DMS114 treated with DMSO at 0.1 percent for 48 hours (cell line): ENCODE measurements at regions not wholly inside any gene's neighbourhood (a gene's known extent, or its start where the extent isn't known, plus 50 kb on each side); places are given as distances from the start of the nearest gene placed in this dataset.

Source experiments
- DNase-seq: peaks from one replicate; lab custom pipeline; 2025; ENCODE audit not compliant: unreplicated experiment; lab: John Stamatoyannopoulos, UW

DNA sequence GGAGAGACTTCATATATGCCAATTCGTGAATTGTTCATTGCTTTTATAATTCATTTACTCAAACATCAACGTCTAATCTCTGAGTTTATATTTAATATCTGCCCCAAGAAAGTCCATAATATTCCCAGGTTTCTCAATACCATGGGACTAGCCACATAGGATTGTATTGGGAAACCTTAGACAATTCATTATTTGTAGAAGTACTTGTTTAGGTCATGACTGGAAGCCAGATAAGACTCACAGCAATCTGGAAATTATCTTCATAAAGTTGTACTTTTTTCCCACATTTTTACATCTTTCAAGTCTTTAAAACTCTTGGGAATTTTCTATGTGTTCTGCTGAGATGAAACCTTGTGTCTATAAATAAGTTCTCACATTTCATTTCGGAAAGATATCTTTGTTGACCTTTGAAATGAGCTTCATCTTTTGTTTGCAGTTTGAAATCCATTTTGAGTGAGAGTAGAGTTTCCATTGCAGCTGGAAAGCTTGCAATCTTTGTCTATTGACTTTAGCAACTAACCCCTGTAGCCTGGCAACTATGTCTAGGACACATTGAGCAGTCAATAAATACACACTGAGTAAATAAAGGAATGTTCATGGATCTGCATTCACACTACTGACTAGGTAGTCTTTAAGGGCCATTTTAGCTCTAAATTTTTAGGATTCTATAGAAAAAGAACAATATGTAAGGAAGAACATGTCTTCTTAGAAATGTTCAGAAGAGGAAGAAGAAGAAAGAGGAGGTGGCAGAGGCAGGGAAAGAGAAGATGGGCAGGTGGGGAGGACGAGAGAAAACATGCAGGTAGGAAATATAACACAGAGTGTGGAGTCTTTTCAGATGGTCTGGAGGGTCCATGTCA lies 154.4 kb downstream of the LRIG3 start:
- no peak for DNase-seq

DNA sequence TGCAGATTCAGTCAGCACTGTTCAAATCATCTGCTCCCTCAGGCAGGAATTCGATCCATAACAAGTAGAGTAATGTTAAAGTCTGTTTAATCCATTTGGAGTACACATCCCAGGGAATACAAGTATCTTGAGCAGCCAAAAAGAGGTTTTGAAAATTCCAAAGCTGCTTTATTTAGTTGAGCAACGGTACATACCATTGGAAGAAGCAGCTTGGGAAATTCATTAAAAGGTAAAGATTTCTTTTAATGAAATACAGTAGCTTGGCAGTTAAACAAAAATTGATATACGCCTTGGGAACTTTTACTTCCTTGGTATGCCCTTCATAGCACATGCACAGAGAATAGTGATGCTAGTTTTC lies 153.8 kb downstream of the LRIG3 start:
- no peak for DNase-seq

DNA sequence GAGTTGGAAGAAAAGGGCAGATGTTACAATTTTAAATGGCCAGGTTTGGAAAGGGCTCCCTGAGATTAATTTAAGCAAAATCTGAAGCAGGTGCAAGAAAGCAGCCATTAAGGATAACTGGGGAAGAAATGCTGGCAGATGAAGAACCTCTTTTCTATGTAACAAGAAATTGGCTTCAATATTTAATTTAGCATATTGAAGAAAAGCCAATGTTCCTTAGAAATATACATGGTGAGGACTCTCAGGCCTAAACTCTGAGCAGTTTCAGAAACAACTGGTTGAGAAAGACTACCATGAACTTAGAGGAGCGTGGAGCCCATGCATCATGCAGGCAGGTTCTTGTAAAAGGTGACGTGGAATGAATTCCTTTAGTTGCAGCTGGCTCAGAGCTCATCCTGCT lies 152.8 kb downstream of the LRIG3 start:
- no peak for DNase-seq

DNA sequence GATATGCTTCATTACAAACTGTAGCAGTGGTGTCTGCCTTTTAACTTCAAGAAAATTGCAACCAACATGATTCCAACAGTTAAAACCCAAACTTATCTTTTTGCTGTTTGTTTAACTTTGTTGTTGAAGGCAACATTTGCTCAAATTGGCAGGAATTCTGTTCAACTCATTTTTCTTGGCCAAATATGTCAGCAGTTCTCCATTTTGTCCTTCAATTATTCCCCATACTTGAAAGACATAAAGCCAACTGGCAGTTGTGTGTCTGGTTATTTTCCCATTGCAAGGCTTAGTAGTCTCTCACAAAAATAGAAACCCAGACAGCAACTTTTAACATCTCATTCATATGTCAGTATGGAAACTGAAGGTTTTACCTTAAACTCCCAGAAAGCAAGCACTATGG lies 146.3 kb downstream of the LRIG3 start:
- no peak for DNase-seq

DNA sequence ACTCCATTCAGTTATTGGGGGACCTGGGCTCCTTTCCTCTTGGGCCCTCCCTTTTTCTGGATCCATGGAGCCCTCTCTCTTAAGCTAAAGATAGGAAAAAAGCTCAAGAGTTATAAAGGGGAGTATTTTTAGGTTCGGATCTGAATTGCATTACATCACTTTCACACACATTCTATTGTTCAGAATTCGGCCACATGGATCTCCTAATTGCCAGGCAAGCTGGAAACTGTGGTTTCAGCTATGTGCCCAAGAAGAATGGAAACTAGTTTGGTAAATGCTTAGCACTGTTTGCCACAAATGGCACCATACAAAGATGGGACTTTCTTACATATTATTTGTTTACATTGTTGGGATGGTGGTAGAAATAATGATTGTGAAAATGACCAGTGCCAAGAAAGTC lies 145.6 kb downstream of the LRIG3 start:
- no peak for DNase-seq

DNA sequence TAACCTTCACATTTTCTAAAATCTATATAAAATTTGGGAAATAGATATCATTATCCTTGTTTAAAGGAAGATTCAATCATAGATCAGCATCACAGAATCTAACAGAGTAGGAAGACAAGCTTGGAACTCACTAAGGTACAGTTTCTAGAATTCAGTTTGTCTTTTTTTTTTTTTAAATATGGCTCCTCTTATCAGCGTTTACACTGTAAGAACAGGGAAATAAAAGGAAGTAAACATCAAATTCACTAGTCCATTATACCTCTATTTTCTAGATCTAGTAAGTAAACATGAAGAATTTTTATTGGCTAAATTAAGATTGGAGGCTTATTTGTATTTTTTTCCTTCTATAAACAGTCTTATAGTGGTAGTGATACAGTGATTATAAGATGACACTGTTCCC lies 144.9 kb downstream of the LRIG3 start:
- no peak for DNase-seq

DNA sequence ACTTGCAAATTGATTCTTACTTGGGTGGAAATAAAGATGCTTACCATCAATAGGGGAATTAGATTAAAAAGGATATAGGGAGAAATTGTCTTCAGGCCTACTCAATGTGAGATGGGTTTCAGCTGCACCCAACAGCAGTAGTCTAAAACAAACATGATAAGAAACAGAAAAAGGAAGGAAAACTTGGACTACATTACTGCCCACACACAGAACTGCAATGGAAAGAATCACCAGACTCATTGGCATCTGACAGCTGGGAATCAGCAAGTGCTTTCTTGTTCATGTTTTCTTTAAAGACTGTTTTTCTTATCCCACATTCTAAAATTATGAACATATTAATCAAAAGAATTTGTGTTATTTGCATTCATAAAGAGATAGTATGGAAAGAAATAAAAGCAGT lies 144.2 kb downstream of the LRIG3 start:
- no peak for DNase-seq

DNA sequence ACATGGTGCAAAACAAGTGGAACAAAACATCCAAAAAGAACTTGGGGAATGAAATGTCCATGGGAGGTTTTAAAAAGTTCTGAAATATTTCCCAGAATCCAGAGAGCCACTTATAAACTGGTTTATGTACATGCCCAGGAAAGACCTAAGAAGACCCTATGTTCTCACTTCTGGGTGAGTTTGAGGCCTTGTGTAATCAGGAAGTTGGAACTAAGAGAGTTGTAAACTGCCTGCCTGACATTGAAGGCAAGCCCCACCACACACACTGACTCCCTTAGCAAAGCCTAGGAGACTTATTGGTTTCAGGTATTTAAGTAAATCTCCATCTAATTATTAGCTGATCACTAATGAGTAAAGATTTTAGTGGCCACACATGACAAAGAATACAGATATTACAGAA lies 142.5 kb downstream of the LRIG3 start:
- no peak for DNase-seq

DNA sequence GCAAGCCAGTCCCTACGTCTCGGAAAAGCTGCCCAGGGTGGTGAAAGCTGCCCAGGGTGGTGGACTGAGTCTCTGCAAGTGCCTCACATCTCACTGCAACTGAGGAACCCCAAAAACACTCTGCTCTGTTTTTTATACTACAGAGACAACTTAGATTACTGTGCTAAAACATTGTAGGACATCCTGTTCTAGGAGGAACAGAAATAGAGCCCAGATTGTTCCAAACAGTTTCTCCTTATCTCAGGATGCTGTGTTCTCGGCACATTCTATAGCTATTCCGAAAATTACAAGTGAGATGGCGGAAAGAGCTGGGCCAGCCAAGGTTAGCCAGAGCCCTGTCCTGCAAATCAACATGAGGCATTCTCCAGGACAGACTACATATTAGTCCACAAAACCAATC lies 138.7 kb downstream of the LRIG3 start:
- DNase-seq = no peak

DNA sequence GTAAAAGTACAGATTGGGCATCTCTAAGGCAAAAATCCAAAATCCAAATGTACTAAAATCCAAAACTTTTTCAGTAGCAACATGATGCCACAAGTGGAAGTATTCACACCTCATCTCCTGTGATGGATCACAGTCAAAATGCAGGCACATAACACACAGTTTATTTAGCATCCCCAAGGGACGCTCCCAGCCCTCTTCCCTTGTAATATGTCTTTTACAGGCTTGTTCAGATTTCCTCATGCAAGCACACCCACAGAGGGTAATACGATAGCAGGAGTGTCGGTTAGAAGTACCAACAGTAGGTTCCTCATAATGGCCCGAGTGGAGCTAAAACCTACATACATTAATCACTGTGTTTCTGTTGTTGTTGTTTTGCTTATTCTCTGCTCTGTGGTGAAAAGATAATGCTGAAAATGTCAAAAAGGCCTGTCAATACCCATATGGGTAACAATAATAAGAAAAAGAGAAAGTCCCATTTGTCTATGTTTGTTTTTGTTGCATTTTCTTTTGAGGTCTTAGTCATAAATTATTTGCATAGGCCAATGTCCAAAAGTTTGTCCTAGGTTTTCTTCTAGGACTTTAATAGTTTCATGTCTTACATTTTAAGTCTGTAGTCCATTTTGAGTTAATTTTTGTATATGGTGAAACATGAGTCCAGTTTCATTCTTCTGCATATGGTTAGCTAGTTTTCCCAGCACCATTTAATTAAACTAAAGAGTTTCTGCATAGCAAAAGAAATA lies 133.1 kb downstream of the LRIG3 start:
- no peak for DNase-seq

DNA sequence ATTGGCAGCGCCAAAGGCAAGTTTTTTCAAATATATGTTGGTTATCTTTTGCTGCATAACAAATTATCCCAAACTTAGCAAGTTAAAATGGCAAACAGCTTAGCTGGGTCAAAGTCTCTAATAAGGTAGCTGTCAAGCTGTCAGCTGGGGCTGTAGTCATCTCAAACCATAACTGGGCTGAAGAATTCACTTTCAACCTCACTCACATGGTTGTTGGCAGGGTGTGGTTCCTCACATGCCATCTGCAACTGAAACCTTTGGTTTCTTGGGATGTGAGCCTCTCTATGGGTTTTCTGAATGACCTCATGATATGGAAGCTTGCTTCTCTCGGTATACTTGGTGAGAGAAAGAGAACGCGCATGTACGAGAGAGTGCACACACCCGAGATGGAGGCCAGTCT lies 125.4 kb downstream of the LRIG3 start:
- no peak for DNase-seq

DNA sequence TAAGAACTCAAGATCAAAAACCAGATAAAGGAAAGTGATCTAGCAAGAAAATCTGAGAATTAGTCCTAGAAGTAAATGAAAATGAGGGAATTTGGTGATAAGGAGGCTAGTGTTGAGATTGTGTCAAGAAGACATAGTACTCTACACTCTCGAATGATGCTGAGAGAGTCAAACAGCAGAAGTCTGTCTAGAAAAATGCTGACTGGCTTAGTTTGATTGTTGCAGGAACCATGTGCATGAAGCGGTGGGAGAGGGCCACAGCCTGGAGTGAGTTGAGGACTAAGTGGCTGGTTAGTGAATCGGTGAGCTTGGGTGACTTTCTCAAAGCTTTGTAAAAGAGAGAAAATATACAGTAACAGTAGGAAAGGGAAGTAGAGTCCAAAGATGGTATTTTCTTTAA lies 124.5 kb downstream of the LRIG3 start:
- DNase-seq = no peak

DNA sequence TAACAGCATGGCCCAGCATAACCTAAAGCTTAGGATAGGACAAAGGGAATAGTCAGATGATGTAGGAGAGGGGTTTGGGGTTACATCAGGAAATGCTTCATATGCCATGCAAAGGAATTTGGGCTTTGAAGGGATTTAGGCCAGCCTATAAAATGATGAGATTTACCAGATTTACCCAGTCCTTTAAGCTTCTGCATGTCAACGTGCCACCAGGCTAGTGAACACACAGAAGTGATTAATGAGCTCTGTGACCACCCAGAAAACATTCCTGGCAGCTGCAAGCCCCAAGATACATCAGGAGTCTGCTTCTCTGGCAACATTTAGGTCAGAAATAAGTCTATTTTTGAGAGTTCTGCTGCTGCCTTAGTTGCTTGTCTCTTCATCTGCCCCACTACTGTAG lies 118.3 kb downstream of the LRIG3 start:
- DNase-seq = no peak

DNA sequence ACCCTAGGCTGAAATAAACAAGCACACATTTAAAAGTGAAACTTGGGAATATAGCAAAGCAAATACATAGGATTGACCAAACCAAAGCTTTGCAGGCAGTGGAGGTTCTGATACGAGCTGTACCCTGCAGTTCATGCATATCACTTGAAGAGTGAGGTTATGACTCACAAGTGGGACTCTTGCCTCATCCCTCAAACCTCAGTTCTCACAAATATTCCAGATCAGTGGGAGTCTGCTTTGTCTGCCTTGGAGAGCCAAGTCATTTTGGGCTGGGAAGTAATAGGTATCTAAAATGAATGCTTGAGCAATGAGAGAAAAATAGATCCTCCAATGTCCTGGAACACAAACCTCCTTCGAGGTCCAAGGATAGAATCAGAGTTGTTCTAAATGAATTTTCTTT lies 116.4 kb downstream of the LRIG3 start:
- no peak for DNase-seq

DNA sequence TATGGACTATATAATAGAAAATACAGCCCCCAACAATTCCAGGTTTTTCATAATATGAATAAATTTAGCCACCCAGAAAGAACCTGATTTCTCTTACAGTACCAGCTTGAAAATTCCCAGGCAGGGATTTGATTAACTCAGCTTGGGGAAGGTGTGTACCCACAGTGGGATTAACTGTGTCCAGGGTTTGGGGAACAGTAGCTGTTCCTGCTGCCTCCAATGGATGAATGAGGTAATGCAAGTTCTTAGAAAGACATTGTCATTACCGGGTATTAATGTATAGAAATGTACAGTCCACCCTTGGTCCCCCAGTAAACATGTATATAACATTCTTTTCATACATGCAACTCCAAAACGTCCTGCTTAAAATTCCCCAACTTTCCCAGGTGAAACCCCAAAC lies 115.6 kb downstream of the LRIG3 start:
- no peak for DNase-seq

DNA sequence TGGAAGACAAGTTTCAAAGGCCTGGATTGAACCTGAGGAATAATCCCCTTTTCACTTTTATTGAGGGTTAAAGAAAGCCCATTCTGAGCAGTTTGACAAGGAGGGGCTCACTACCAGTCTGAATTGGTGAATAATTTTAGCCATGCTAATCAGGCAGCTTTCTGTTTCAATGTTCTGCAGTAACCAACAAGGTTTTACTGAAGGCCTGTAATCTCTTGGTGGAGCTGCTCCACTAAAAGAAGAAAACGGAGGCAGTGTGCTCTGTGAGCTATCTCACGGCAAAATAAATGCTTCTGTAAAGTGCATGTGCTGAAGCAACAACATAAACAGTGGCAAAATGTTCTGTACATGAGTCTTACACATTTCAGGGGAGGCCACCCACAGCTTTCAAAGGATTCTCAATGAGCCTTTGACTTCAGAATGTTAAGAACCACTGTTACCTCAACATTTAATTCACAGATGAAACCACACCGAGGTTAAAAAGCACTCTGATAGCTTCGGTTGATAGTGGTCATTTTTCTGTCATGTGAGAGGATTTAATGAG lies 111.2 kb downstream of the LRIG3 start:
- DNase-seq = no peak

DNA sequence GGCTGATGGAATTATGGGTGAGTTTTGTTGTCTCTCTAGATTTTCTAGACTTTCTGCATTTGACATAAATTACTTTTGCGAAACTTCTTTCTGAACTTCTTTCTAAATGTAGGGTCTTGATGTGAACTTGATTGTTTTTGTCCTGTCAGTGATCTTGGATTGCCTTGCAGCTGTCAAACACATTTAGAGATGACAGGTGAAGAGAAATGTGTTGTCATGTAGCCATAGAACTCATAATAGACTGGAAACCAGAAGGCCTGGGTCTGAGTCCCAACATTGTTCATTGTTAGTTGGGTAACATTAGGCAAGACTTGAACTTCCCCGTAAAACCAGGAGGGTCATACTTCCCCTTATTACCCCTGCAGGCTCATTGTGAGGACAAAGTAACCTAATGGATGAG lies 109.0 kb downstream of the LRIG3 start:
- DNase-seq = no peak

DNA sequence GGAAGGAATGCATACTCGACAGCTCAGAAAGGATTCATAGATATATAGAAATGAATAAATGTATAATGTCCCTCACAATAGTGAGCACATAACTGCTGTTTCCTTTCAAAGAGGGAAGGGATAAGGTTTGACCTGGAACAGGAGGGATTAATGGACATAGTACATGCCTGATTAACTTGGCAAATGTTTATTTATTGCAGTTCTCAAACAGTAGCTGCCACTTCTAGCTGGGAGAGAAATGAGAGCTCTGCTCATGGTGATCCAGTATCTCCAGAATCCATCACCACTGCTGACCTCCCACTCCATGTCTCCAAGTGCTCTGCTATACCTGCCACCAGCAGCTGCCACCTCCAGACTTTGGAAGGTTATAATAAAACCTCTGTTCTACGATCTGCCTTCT lies 108.1 kb downstream of the LRIG3 start:
- DNase-seq = no peak

DNA sequence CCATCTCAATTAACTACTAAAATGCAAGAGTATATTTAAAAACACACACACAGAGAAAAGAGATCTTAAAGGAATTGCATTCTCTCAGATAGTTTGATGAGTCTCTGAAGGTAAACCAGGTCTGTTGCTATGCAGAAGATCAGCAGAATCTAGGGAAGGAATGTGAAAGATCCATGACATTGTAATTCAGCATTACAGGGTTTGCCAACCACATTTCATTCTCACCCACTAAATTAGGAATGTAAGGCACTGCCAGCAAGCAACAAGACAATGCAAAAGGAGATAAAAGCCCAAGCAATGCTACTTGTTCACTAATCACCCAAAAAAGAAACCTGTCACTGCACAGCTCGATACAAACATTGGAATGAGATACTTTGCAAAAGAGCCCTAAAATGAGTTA lies 106.3 kb downstream of the LRIG3 start:
- DNase-seq = no peak

DNA sequence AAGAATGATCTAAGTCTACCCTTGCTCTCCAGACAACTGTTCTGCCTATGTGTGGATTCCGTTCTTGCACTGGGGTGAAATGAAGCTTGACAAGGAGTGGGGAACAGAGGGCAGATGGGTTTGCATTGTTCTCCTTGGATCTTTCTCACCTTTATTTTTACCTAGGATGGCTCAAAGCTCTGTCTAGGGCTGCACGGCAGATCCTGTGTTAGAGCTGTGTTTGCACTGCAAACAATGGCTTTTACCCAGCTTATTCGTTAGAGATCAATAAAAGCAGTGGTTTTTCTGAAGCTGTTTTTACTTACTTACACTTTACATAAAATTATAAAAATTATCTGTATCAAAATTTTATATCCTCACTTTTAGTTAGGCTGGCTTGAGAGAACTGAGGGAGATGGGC lies 105.1 kb downstream of the LRIG3 start:
- no peak for DNase-seq

DNA sequence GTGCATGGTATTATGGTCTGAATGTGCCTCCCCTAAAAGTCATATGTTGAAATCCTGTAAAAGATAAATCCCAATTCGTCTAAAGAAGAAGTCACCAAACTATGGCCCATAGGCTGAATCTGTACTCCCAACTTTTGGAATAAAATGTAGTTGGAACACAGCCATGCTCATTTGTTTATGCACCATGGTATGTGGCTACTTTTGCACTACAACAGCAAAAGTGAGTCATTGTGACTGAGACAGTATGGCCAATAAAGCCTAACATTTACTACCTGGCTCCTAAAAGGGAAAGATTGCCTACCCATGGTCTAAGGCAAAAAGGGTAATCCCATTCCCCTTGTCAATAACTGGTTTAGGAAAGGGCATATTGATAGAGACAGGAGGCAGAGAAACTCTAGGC lies 101.8 kb downstream of the LRIG3 start:
- no peak for DNase-seq

DNA sequence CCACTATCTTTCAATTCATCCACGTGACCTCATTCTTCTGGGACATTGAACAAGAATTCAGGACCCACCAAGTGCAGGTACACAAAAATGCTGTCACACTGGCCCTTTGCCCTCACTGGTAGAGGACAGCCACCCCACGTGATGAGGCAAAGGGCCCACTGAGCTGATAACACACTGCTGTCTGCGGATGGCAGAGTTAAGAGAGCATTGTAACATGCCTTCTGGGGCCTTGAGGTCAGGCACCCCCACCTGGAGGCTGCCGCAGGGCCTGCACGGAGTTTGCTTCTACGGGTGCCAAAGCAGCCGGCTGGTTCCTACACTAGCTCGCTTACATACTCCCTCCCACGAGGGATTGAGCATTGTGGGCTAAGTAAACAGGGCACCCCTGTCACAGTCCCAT lies 101.0 kb downstream of the LRIG3 start:
- DNase-seq = no peak
